Tibial nerve (tissue), 4 donors: ENCODE measurements at regions not wholly inside any gene's neighbourhood (a gene's known extent, or its start where the extent isn't known, plus 50 kb on each side); places are given as distances from the start of the nearest gene placed in this dataset.

Experiments
- DNase-seq, 2 donors: peaks; one replicate each; pipeline ENCODE4 v3.0.0-alpha.2; 2019; ENCODE audit warnings: low spot score in 2 of 2
- H3K27ac ChIP-seq, 4 donors: fragments of 200-600 bp; sonication (generic) in 3 of 4; one replicate each; pipeline ENCODE4 v1.5.1; 2017 to 2019; ENCODE audit warnings: mild to moderate bottlenecking in 1 of 4
- H3K27me3 ChIP-seq, 2 donors: fragments of 200-600 bp; sonication (generic) in 1 of 2; one replicate each; pipeline versions ENCODE4 v1.5.1 to v1.6.0; 2017 to 2019
- H3K36me3 ChIP-seq, 3 donors: fragments of 200-600 bp; sonication (generic); one replicate each; pipeline ENCODE4 v1.5.1; 2018 to 2019
- H3K4me1 ChIP-seq, 4 donors: fragments of 200-600 bp; sonication (generic) in 3 of 4; one replicate each; pipeline ENCODE4 v1.5.1; 2017 to 2019
- H3K4me3 ChIP-seq, 4 donors: fragments of 200-600 bp; sonication (generic) in 3 of 4; one replicate each; pipeline ENCODE4 v1.5.1; 2017 to 2019; ENCODE audit warnings: mild to moderate bottlenecking in 1 of 4, moderate library complexity in 1 of 4
- H3K9me3 ChIP-seq, 4 donors: fragments of 200-600 bp; sonication (generic) in 3 of 4; one replicate each; pipeline ENCODE4 v1.5.1; 2017 to 2019
- CTCF ChIP-seq, 5 experiments: fragments of 200-600 bp in 3 of 5; fragments of 450-650 bp in 2 of 5; sonication (generic) in 3 of 5; IDR thresholded peaks; one replicate each; pipeline ENCODE4 v1.5.1; 2016 to 2019; ENCODE audit warnings: antibody characterized with exemption in 5 of 5, mild to moderate bottlenecking in 3 of 5, moderate library complexity in 2 of 5
- EP300 ChIP-seq, 2 donors: sonication (generic); formaldehyde crosslinking; IDR thresholded peaks; one replicate each; pipeline ENCODE4 v1.6.1; 2017; ENCODE audit warnings: antibody characterized with exemption in 2 of 2, mild to moderate bottlenecking in 1 of 2
- POLR2A ChIP-seq, 2 donors: fragments of 450-650 bp; IDR thresholded peaks; one replicate each; pipeline ENCODE4 v1.6.1; 2017; ENCODE audit warnings: antibody characterized with exemption in 2 of 2, mild to moderate bottlenecking in 2 of 2, moderate library complexity in 2 of 2
- WGBS, 2 donors: methylation state at CpG; one replicate each; pipeline ENCODE4 v1.1.5; 2018; 5-methylcytosine and 5-hydroxymethylcytosine counted together

DNA sequence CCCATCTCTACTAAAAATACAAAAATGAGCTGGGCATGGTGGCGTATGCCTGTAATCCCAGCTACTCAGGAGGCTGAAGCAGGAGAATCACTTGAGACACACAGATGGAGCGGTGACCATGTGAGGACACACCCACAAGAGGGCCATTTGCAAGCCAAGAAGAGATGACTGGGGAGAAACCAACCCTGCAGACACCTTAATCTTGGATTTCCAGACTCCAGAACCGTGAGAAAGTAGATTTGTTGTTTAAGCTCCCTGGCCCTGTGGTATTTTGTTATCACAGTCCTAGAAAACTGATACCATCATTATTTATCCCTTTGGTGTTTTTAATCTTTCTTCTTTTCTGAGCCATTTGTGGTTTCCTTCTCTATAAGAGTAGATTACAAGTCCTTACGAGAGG lies 88.6 kb upstream of the ID2 start:
- no peaks in the 10 kb centered on the region for H3K9me3 ChIP-seq
- TF ChIP-seq CTCF (IDR thresholded peaks at IDR 0.05) = no peak
- no peak for TF ChIP-seq EP300 (IDR thresholded peaks at IDR 0.05)
- TF ChIP-seq POLR2A (IDR thresholded peaks at IDR 0.05) = no peak
- 93 to 95% methylated on average over 4 of the region's 4 CpGs for WGBS, 2 donors
- H3K4me3 ChIP-seq = no peak overlapping the region
- no peaks in the 10 kb centered on the region for H3K36me3 ChIP-seq
- H3K27me3 ChIP-seq = no peaks in the 10 kb centered on the region
- peaks cover 0 to 3% (median 0%) of the 10 kb centered on the region in 4 donors for H3K4me1 ChIP-seq
- no peak for DNase-seq
- no peak overlapping the region for H3K27ac ChIP-seq

DNA sequence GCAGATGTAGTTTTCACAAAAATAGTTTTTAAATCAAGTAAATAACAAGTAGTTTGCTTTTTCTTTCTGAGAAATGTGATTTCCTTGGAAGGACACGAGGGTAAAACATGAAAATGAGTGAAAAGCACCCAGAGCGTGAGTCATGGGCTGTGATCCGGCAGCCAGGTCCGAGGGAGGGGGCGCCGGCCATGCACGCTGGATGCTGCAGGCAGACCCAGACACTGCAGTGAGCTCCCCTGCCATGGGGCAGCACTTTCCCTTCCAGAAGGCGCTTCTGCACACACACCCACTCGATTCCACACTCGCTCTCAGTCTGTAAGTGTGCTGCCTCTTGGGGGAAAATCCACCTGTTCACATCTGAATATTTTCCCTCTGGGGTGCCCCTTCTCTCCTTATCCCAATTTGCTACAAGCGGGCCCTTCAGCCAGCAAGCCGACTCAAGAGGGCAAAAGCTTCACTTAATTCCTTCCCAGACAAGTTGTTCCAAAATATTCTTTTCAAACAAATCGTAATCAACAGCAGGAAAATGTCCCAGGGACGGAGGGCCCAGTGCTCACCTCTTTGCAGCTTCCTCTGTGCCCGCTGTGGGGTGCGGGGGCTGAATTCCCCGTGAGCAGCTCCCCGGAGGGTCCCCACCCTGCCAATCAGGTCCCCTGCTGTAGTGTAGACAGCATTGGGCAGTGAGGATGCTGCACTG lies 87.0 kb upstream of the ID2 start:
- H3K27ac ChIP-seq = no peak overlapping the region
- no peaks in the 10 kb centered on the region for H3K36me3 ChIP-seq
- TF ChIP-seq CTCF (IDR thresholded peaks at IDR 0.05) = no peak
- no peak for TF ChIP-seq POLR2A (IDR thresholded peaks at IDR 0.05)
- TF ChIP-seq EP300 (IDR thresholded peaks at IDR 0.05) = no peak
- H3K4me1 ChIP-seq = peaks cover 0 to 3% (median 0%) of the 10 kb centered on the region in 4 donors
- no peak for DNase-seq
- H3K9me3 ChIP-seq = no peaks in the 10 kb centered on the region
- H3K27me3 ChIP-seq = no peaks in the 10 kb centered on the region
- no peak overlapping the region for H3K4me3 ChIP-seq
- WGBS, 2 donors = 62 to 69% methylated on average over 18 of the region's 18 CpGs

GRCh38 chr2:8595428-8595805 lies 86.4 kb upstream of the ID2 start:
- Histone ChIP-seq H3K4me3 (no peak overlapping the region), H3K36me3 (no peaks in the 10 kb centered on the region), H3K27me3 (no peaks in the 10 kb centered on the region), H3K4me1 (peaks cover 0 to 3% (median 0%) of the 10 kb centered on the region in 4 donors), H3K27ac (no peak overlapping the region), H3K9me3 (no peaks in the 10 kb centered on the region)
- no peak for TF ChIP-seq CTCF (IDR thresholded peaks at IDR 0.05)
- TF ChIP-seq EP300 (IDR thresholded peaks at IDR 0.05) = no peak
- TF ChIP-seq POLR2A (IDR thresholded peaks at IDR 0.05) = no peak
- WGBS, 2 donors = 81 to 95% methylated on average over 12 of the region's 12 CpGs
- DNase-seq = no peak

GRCh38 chr2:8595811-8596600 lies 85.8 kb upstream of the ID2 start:
- H3K4me3 ChIP-seq = no peak overlapping the region
- peaks cover 0 to 3% (median 0%) of the 10 kb centered on the region in 4 donors for H3K4me1 ChIP-seq
- WGBS, 2 donors = 80 to 86% methylated on average over 27 of the region's 27 CpGs
- DNase-seq = no peak
- no peaks in the 10 kb centered on the region for H3K27me3 ChIP-seq
- TF ChIP-seq CTCF (IDR thresholded peaks at IDR 0.05) (no peak), POLR2A (IDR thresholded peaks at IDR 0.05) (no peak), EP300 (IDR thresholded peaks at IDR 0.05) (no peak)
- H3K9me3 ChIP-seq = no peaks in the 10 kb centered on the region
- H3K27ac ChIP-seq = no peak overlapping the region
- H3K36me3 ChIP-seq = no peaks in the 10 kb centered on the region

DNA sequence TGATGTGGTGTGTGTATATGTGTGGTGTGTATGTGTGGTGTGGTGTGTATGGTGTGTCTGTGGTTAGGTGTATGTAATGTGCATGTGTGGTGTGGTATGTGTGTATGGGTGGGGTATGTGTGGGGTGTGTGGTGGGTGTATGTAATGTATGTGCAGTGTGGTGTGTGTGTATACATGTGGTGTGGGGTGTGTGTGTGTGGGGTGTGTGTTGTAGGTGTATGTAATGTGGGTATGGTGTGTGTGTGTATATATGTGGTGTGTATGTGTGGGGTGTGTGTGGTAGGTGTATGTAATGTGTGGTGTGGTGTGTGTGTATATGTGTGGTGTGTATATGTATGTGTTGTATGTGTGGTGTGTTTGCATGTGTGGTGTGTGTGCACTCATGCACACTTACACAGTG lies 84.8 kb upstream of the ID2 start:
- H3K4me3 ChIP-seq = no peak overlapping the region
- no peaks in the 10 kb centered on the region for H3K27me3 ChIP-seq
- no peak overlapping the region for H3K27ac ChIP-seq
- H3K9me3 ChIP-seq = no peaks in the 10 kb centered on the region
- peaks cover 0 to 3% (median 0%) of the 10 kb centered on the region in 4 donors for H3K4me1 ChIP-seq
- DNase-seq = no peak
- TF ChIP-seq EP300 (IDR thresholded peaks at IDR 0.05) (no peak), CTCF (IDR thresholded peaks at IDR 0.05) (no peak), POLR2A (IDR thresholded peaks at IDR 0.05) (no peak)
- no peaks in the 10 kb centered on the region for H3K36me3 ChIP-seq
